HEK293 (cell line): ENCODE measurements at regions not wholly inside any gene's neighbourhood (a gene's known extent, or its start where the extent isn't known, plus 50 kb on each side); places are given as distances from the start of the nearest gene placed in this dataset.

Experiments
- CTCF ChIA-PET: fragments of 350-600 bp; formaldehyde crosslinking; extraction: SDS; loops from one replicate; lab custom pipeline; 2021; ENCODE audit warnings: antibody characterized with exemption; lab: Yijun Ruan, JAX
- POLR2A ChIA-PET: fragments of 300-600 bp; formaldehyde crosslinking; extraction: SDS; loops from one replicate; lab custom pipeline; 2020; ENCODE audit warnings: antibody characterized with exemption, inconsistent platforms; lab: Yijun Ruan, JAX
- H3K27ac ChIP-seq: fragments of 200-500 bp; sonication (Bioruptor generic); 2 replicates; pipeline ENCODE4 v1.5.1; 2014; ENCODE audit warnings: low read depth, low read length, control low read depth, inconsistent platforms; ENCODE audit errors: extremely low read depth
- H3K36me3 ChIP-seq, 2 experiments: fragments of 200-500 bp in 1 of 2; sonication (Bioruptor generic) in 1 of 2; 1 replicate in 1 of 2; 2 replicates in 1 of 2; pipeline ENCODE4 v1.5.1; 2014 to 2017; ENCODE audit warnings: inconsistent platforms in 2 of 2, low read length in 2 of 2; ENCODE audit not compliant: control insufficient read depth in 2 of 2, insufficient read depth in 1 of 2
- H3K4me1 ChIP-seq: fragments of 200-500 bp; sonication (Bioruptor generic); 2 replicates; pipeline ENCODE4 v1.5.1; 2014; ENCODE audit warnings: mild to moderate bottlenecking, low read length, inconsistent platforms; ENCODE audit not compliant: control insufficient read depth, insufficient read depth
- H3K4me3 ChIP-seq: 2 replicates; pipeline ENCODE4 v1.5.1; 2011; ENCODE audit warnings: low read depth, mild to moderate bottlenecking, control low read depth, low read length, moderate library complexity
- H3K9me3 ChIP-seq: fragments of 200-500 bp; sonication (Bioruptor generic); 2 replicates; pipeline ENCODE4 v1.5.1; 2014; ENCODE audit warnings: low read depth, low read length, inconsistent platforms; ENCODE audit not compliant: control insufficient read depth, insufficient read depth
- EGR2 ChIP-seq: fragments of 450-650 bp; formaldehyde crosslinking; IDR thresholded peaks from 2 replicates; pipeline ENCODE4 v1.5.1; 2016; ENCODE audit warnings: low read depth, missing biosample characterization, missing genetic modification characterization
- GLI4 ChIP-seq: fragments of 450-650 bp; formaldehyde crosslinking; IDR thresholded peaks from 2 replicates; pipeline ENCODE4 v1.5.1; 2016; ENCODE audit warnings: missing biosample characterization, missing genetic modification characterization
- HOXD13 ChIP-seq: sonication (generic); formaldehyde crosslinking; IDR thresholded peaks from 2 replicates; pipeline ENCODE4 v1.8.0; 2022; ENCODE audit warnings: missing genetic modification reagents, borderline replicate concordance
- KLF8 ChIP-seq: fragments of 450-650 bp; formaldehyde crosslinking; IDR thresholded peaks from 2 replicates; pipeline ENCODE4 v1.5.1; 2016; ENCODE audit warnings: missing biosample characterization, missing genetic modification characterization
- RBAK ChIP-seq: fragments of 450-650 bp; formaldehyde crosslinking; IDR thresholded peaks from 2 replicates; pipeline ENCODE4 v1.5.1; 2016; ENCODE audit warnings: missing biosample characterization, missing genetic modification characterization
- SP7 ChIP-seq: fragments of 450-650 bp; formaldehyde crosslinking; IDR thresholded peaks from 2 replicates; pipeline ENCODE4 v1.5.1; 2016; ENCODE audit warnings: missing biosample characterization, missing genetic modification characterization
- ZBTB20 ChIP-seq: fragments of 450-650 bp; formaldehyde crosslinking; IDR thresholded peaks from 2 replicates; pipeline ENCODE4 v1.5.1; 2016; ENCODE audit warnings: missing biosample characterization, missing genetic modification characterization
- ZFHX2 ChIP-seq: fragments of 450-650 bp; formaldehyde crosslinking; conservative IDR thresholded peaks from 2 replicates; pipeline ENCODE4 v1.5.1; 2016; ENCODE audit warnings: missing biosample characterization, missing genetic modification characterization
- ZNF324 ChIP-seq: fragments of 450-650 bp; formaldehyde crosslinking; IDR thresholded peaks from 2 replicates; pipeline ENCODE4 v1.5.1; 2016; ENCODE audit warnings: missing biosample characterization, missing genetic modification characterization
- ZNF501 ChIP-seq: fragments of 450-650 bp; formaldehyde crosslinking; IDR thresholded peaks from 2 replicates; pipeline ENCODE4 v1.5.1; 2016; ENCODE audit warnings: missing biosample characterization, missing genetic modification characterization
- ZNF555 ChIP-seq: fragments of 450-650 bp; formaldehyde crosslinking; conservative IDR thresholded peaks from 2 replicates; pipeline ENCODE4 v1.5.1; 2017; ENCODE audit warnings: missing biosample characterization, mild to moderate bottlenecking, missing genetic modification characterization, inconsistent platforms
- ZNF561 ChIP-seq: fragments of 450-650 bp; IDR thresholded peaks from 2 replicates; pipeline ENCODE4 v1.5.1; 2018; ENCODE audit warnings: missing biosample characterization, missing genetic modification characterization, borderline replicate concordance
- ZNF571 ChIP-seq: fragments of 450-650 bp; formaldehyde crosslinking; IDR thresholded peaks from 2 replicates; pipeline ENCODE4 v1.5.0; 2017; ENCODE audit warnings: missing biosample characterization, missing genetic modification characterization
- ZNF610 ChIP-seq: fragments of 450-650 bp; formaldehyde crosslinking; IDR thresholded peaks from 2 replicates; pipeline ENCODE4 v1.5.1; 2016; ENCODE audit warnings: missing biosample characterization, missing genetic modification characterization, borderline replicate concordance
- ZNF660 ChIP-seq: fragments of 450-650 bp; IDR thresholded peaks from 2 replicates; pipeline ENCODE4 v1.5.1; 2018; ENCODE audit warnings: missing biosample characterization, mild to moderate bottlenecking, missing genetic modification characterization
- ZNF707 ChIP-seq: fragments of 450-650 bp; formaldehyde crosslinking; IDR thresholded peaks from 2 replicates; pipeline ENCODE4 v1.5.1; 2016; ENCODE audit warnings: missing biosample characterization, missing genetic modification characterization
- TF ChIP-seq, protein P1 (sequence below): fragments of 450-650 bp; formaldehyde crosslinking; IDR thresholded peaks from 2 replicates; pipeline ENCODE4; 2016; ENCODE audit warnings: missing biosample characterization, missing genetic modification characterization
- TF ChIP-seq, protein P2 (sequence below): fragments of 450-650 bp; formaldehyde crosslinking; IDR thresholded peaks from 2 replicates; pipeline ENCODE4 v1.5.1; 2016; ENCODE audit warnings: missing biosample characterization, missing genetic modification characterization, borderline replicate concordance
- TF ChIP-seq, protein P3 (sequence below): fragments of 450-650 bp; formaldehyde crosslinking; conservative IDR thresholded peaks from 2 replicates; pipeline ENCODE4 v1.5.1; 2016; ENCODE audit warnings: low read depth, missing biosample characterization, missing genetic modification characterization

DNA sequence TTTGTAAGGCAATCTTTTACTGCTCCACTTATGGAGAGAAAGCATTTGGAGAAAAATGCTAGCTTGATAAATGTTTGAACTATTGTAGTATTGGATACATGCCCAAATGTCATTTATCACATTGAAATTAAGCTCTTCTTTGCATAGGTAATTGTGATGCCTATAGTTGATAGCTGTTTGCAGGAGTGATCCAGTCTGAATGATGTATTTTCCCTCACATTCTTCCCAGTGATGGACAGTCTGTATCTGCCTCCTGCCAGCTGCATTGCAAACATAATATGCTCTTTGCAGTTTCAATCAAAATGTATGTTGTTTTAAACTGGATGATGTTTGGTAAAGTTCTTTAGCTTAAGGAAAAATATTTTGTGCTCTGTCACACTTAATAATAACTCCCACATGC, 89.8 kb downstream of the EDNRB start:
- Histone ChIP-seq H3K4me1 (no peaks in the 10 kb centered on the region), H3K4me3 (no peak overlapping the region), H3K36me3 (no peaks in the 10 kb centered on the region), H3K27ac (no peak overlapping the region)
- POLR2A ChIA-PET, result no interaction called here
- no peak for TF ChIP-seq RBAK (tag by site-specific recombination)
- TF ChIP-seq, protein P1, sequence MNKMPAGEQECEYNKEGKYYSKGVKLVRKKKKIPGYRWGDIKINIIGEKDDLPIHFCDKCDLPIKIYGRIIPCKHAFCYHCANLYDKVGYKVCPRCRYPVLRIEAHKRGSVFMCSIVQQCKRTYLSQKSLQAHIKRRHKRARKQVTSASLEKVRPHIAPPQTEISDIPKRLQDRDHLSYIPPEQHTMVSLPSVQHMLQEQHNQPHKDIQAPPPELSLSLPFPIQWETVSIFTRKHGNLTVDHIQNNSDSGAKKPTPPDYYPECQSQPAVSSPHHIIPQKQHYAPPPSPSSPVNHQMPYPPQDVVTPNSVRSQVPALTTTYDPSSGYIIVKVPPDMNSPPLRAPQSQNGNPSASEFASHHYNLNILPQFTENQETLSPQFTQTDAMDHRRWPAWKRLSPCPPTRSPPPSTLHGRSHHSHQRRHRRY (tag by site-specific recombination), result no peak
- TF ChIP-seq ZNF660 (tag by site-specific recombination), result no peak
- TF ChIP-seq ZNF501 (tag by site-specific recombination), result no peak
- TF ChIP-seq, protein P2, sequence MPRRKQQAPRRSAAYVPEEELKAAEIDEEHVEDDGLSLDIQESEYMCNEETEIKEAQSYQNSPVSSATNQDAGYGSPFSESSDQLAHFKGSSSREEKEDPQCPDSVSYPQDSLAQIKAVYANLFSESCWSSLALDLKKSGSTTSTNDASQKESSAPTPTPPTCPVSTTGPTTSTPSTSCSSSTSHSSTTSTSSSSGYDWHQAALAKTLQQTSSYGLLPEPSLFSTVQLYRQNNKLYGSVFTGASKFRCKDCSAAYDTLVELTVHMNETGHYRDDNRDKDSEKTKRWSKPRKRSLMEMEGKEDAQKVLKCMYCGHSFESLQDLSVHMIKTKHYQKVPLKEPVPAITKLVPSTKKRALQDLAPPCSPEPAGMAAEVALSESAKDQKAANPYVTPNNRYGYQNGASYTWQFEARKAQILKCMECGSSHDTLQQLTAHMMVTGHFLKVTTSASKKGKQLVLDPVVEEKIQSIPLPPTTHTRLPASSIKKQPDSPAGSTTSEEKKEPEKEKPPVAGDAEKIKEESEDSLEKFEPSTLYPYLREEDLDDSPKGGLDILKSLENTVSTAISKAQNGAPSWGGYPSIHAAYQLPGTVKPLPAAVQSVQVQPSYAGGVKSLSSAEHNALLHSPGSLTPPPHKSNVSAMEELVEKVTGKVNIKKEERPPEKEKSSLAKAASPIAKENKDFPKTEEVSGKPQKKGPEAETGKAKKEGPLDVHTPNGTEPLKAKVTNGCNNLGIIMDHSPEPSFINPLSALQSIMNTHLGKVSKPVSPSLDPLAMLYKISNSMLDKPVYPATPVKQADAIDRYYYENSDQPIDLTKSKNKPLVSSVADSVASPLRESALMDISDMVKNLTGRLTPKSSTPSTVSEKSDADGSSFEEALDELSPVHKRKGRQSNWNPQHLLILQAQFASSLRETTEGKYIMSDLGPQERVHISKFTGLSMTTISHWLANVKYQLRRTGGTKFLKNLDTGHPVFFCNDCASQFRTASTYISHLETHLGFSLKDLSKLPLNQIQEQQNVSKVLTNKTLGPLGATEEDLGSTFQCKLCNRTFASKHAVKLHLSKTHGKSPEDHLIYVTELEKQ, result no peak
- TF ChIP-seq ZBTB20 (tag by site-specific recombination), result no peak
- no peak for TF ChIP-seq ZNF561 (tag by site-specific recombination)
- TF ChIP-seq, all 188 proteins: peak for 0
- CTCF ChIA-PET, result no interaction called here
- H3K9me3 ChIP-seq, result no peaks in the 10 kb centered on the region

DNA sequence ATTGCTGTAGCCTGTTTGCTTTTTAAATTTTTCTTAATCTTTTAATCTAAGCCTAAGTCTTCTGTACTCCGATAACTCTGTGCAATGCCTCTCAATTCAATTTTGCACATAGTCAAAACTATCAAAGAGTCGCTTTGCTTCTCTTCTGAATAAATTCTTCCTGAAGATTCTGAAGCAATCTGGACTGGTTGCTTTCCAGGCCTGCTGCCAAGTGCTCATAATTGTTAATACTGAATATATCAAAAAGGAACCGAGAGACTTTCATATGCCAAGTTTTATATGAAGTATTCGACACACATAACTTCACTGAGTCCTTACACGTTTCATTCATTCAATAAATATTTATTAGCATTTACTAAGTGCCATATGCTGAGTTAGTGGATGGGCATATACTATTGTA, 91.3 kb downstream of the EDNRB start:
- Histone ChIP-seq H3K4me1 (no peaks in the 10 kb centered on the region), H3K4me3 (no peak overlapping the region), H3K36me3 (no peaks in the 10 kb centered on the region), H3K9me3 (no peaks in the 10 kb centered on the region), H3K27ac (no peak overlapping the region)
- TF ChIP-seq ZNF324, result no peak
- no peak for TF ChIP-seq EGR2 (tag by site-specific recombination)
- TF ChIP-seq ZFHX2 (tag by site-specific recombination), result no peak
- TF ChIP-seq ZNF571 (tag by site-specific recombination), result no peak
- no peak for TF ChIP-seq SP7
- no peak for TF ChIP-seq ZNF555 (tag by site-specific recombination)
- no peak for TF ChIP-seq KLF8 (tag by site-specific recombination)
- TF ChIP-seq, protein P3, sequence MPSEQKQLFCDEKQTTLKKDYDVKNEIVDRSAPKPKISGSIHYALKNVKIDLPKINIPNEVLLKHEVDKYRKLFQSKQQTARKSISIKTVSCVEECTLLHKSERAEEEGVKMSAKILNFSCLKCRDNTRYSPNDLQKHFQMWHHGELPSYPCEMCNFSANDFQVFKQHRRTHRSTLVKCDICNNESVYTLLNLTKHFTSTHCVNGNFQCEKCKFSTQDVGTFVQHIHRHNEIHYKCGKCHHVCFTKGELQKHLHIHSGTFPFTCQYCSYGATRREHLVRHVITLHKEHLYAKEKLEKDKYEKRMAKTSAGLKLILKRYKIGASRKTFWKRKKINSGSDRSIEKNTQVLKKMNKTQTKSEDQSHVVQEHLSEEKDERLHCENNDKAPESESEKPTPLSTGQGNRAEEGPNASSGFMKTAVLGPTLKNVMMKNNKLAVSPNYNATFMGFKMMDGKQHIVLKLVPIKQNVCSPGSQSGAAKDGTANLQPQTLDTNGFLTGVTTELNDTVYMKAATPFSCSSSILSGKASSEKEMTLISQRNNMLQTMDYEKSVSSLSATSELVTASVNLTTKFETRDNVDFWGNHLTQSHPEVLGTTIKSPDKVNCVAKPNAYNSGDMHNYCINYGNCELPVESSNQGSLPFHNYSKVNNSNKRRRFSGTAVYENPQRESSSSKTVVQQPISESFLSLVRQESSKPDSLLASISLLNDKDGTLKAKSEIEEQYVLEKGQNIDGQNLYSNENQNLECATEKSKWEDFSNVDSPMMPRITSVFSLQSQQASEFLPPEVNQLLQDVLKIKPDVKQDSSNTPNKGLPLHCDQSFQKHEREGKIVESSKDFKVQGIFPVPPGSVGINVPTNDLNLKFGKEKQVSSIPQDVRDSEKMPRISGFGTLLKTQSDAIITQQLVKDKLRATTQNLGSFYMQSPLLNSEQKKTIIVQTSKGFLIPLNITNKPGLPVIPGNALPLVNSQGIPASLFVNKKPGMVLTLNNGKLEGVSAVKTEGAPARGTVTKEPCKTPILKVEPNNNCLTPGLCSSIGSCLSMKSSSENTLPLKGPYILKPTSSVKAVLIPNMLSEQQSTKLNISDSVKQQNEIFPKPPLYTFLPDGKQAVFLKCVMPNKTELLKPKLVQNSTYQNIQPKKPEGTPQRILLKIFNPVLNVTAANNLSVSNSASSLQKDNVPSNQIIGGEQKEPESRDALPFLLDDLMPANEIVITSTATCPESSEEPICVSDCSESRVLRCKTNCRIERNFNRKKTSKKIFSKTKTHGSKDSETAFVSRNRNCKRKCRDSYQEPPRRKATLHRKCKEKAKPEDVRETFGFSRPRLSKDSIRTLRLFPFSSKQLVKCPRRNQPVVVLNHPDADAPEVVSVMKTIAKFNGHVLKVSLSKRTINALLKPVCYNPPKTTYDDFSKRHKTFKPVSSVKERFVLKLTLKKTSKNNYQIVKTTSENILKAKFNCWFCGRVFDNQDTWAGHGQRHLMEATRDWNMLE, result no peak
- TF ChIP-seq ZNF610 (tag by site-specific recombination), result no peak
- no peak for TF ChIP-seq GLI4
- no peak for TF ChIP-seq HOXD13 (CRISPR knock-in tag)
- no peak for TF ChIP-seq ZNF707 (tag by site-specific recombination)
- ChIA-PET POLR2A (no interaction called here), CTCF (no interaction called here)
